ENCODE measurements at regions not wholly inside any gene's neighbourhood (a gene's known extent, or its start where the extent isn't known, plus 50 kb on each side); places are given as distances from the start of the nearest gene placed in this dataset.

GRCh38 chr21:35525443-35525842, 476.3 kb upstream of the RUNX1 start:
- DNase-seq (ENCODE audit: low read depth, low spot score) (no peak), FAIRE-seq (peak; percentile 79)
- CTCF ChIA-PET, result no interaction called here
- Histone ChIP-seq H3K4me1 (ENCODE audit: control insufficient read depth, extremely low read depth, insufficient read depth, low read length) (peaks cover 6% of the 10 kb centered on the region), H3K9me3 (replicated peaks; ENCODE audit: control insufficient read depth, insufficient read depth, low read length) (no peaks in the 10 kb centered on the region), H3K79me2 (ENCODE audit: control insufficient read depth, insufficient read depth, low read length) (no peaks in the 10 kb centered on the region), H3K27ac (ENCODE audit: insufficient read depth, low read depth, low read length) (no peak overlapping the region), H3K27me3 (ENCODE audit: control insufficient read depth in 2 of 2, insufficient read depth in 2 of 2, low read length in 2 of 2) (peaks cover 0 to 1% of the 10 kb centered on the region in 2 experiments), H3K4me3 (replicated peaks in 1 of 3; ENCODE audit: insufficient read depth in 1 of 3, low read depth in 1 of 3, low read length in 3 of 3) (no peak overlapping the region), H3K36me3 (ENCODE audit: control insufficient read depth in 2 of 2, extremely low read depth in 1 of 2, insufficient read depth in 2 of 2, low read length in 2 of 2) (no peaks in the 10 kb centered on the region), H3K9ac (replicated peaks; ENCODE audit: extremely low read depth, insufficient read depth, low read length) (no peak overlapping the region), H3K4me2 (ENCODE audit: insufficient read depth, low read length) (no peak overlapping the region), H3K9me1 (replicated peaks; ENCODE audit: control insufficient read depth, extremely low read depth, insufficient read depth, low read length) (no peaks in the 10 kb centered on the region), H2AFZ (ENCODE audit: low read depth, low read length) (no peak overlapping the region), H4K20me1 (replicated peaks; ENCODE audit: control insufficient read depth, extremely low read depth, insufficient read depth, low read length) (no peaks in the 10 kb centered on the region)
- POLR2A ChIA-PET, result no interaction called here
- dilution Hi-C loops (cut with MboI; ENCODE audit: extremely low pct_ligation_motif_present, low sequenced_read_pairs) (no loop called here), intact Hi-C loops (cut with micrococcal nuclease) (no loop called here)
- no TSS peak for BruUV-seq (replicated peaks)
- TF ChIP-seq JUN (IDR thresholded peaks at IDR 0.05; ENCODE audit: borderline replicate concordance, insufficient read depth, insufficient read length, low read depth) (no peak), GATA2 (IDR thresholded peaks at IDR 0.05; ENCODE audit: insufficient read depth, insufficient read length, low read depth, low read length) (peak; percentile 82), POLR2AphosphoS5 (IDR thresholded peaks at IDR 0.05; ENCODE audit: insufficient read depth, low read depth, low read length) (peak; percentile 36), FOS (IDR thresholded peaks at IDR 0.05; ENCODE audit: borderline replicate concordance, insufficient read depth, low read length) (peak; percentile 93)

GRCh38 chr21:35521852-35522505, 472.9 kb upstream of the RUNX1 start:
- POLR2A ChIA-PET, result no interaction called here

More at GRCh38 chr21:35521852-35522505, 472.9 kb upstream of the RUNX1 start:
- Histone ChIP-seq H3K9me3 (replicated peaks; ENCODE audit: control insufficient read depth, insufficient read depth, low read length) (no peaks in the 10 kb centered on the region), H3K9ac (replicated peaks; ENCODE audit: extremely low read depth, insufficient read depth, low read length) (no peak overlapping the region), H4K20me1 (replicated peaks; ENCODE audit: control insufficient read depth, extremely low read depth, insufficient read depth, low read length) (no peaks in the 10 kb centered on the region), H3K4me1 (ENCODE audit: control insufficient read depth, extremely low read depth, insufficient read depth, low read length) (peaks cover 6% of the 10 kb centered on the region), H3K36me3 (ENCODE audit: control insufficient read depth in 2 of 2, extremely low read depth in 1 of 2, insufficient read depth in 2 of 2, low read length in 2 of 2) (no peaks in the 10 kb centered on the region), H2AFZ (ENCODE audit: low read depth, low read length) (no peak overlapping the region), H3K27me3 (ENCODE audit: control insufficient read depth in 2 of 2, insufficient read depth in 2 of 2, low read length in 2 of 2) (peaks cover 0 to 1% of the 10 kb centered on the region in 2 experiments), H3K4me3 (replicated peaks in 1 of 3; ENCODE audit: insufficient read depth in 1 of 3, low read depth in 1 of 3, low read length in 3 of 3) (no peak overlapping the region), H3K79me2 (ENCODE audit: control insufficient read depth, insufficient read depth, low read length) (no peaks in the 10 kb centered on the region), H3K27ac (ENCODE audit: insufficient read depth, low read depth, low read length) (no peak overlapping the region), H3K9me1 (replicated peaks; ENCODE audit: control insufficient read depth, extremely low read depth, insufficient read depth, low read length) (no peaks in the 10 kb centered on the region), H3K4me2 (ENCODE audit: insufficient read depth, low read length) (no peak overlapping the region)
- TF ChIP-seq CTCF (IDR thresholded peaks at IDR 0.05; ENCODE audit: extremely low read depth in 1 of 2, insufficient read depth in 1 of 2, low read depth in 1 of 2, low read length in 2 of 2) (no peak), POLR2A (IDR thresholded peaks at IDR 0.05; ENCODE audit: low read depth, low read length) (no peak), FOS (IDR thresholded peaks at IDR 0.05; ENCODE audit: borderline replicate concordance, insufficient read depth, low read length) (no peak)
- intact Hi-C loops (cut with micrococcal nuclease), result no loop called here
- no peak for FAIRE-seq
- BruUV-seq (replicated peaks), result no TSS peak
- CTCF ChIA-PET, result no interaction called here
- DNase-seq (ENCODE audit: low read depth, low spot score), result no peak
- dilution Hi-C loops (cut with MboI; ENCODE audit: extremely low pct_ligation_motif_present, low sequenced_read_pairs), result no loop called here

Measured in endothelial cell of umbilical vein (primary cell).